Mucosa of gallbladder (tissue), 1 donor: ENCODE measurements at regions not wholly inside any gene's neighbourhood (a gene's known extent, or its start where the extent isn't known, plus 50 kb on each side); places are given as distances from the start of the nearest gene placed in this dataset.
"Not testable (repeated sequence)": the region's sequence is repeated elsewhere in the genome, so short reads cannot be mapped to it uniquely, and the experiment has no call there.

Experiments
- DNase-seq: peaks from one replicate; pipeline ENCODE4 v3.0.0-alpha.2; 2020; ENCODE audit warnings: low spot score
- donor health status: DM: no; HTN: no; CAD: no.

DNA sequence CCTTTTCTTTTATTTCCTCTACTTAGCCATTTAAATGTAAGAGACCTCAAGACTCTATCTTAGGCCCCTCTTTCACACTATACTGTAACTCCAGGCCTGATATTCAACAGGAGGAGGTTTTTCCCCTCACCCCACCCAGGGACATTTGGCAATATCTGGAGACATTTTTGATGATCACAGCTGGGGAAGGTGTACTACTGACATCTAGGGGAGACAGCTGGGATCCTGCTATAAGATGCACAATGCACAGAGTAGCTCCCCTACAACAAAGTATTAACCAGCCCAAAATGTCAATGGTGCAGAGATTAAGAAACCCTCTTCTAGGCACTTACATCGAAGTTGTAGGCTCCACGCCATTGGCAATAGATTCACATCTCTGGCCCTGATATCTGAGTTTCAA lies 517.5 kb upstream of the UBE2E2 start:
- no peak for DNase-seq

DNA sequence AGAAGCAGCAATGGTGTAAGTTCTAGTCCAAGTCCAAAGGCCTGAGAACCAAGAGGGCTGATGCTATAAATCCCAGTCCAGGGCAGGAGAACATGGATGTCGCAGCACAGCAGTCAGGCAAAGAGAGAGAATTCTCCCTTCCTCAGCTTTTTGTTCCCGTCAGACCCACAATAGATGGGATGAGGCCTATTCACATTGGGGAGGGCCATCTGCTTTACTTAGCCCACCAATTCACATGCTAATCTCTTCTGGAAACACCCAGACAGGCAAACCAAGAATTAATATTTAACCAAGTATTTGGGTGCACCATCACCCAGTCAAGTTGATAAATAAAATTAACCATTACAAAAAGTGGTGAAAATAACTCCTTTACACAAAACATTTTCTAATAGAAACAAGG lies 511.7 kb upstream of the UBE2E2 start:
- DNase-seq: no peak

DNA sequence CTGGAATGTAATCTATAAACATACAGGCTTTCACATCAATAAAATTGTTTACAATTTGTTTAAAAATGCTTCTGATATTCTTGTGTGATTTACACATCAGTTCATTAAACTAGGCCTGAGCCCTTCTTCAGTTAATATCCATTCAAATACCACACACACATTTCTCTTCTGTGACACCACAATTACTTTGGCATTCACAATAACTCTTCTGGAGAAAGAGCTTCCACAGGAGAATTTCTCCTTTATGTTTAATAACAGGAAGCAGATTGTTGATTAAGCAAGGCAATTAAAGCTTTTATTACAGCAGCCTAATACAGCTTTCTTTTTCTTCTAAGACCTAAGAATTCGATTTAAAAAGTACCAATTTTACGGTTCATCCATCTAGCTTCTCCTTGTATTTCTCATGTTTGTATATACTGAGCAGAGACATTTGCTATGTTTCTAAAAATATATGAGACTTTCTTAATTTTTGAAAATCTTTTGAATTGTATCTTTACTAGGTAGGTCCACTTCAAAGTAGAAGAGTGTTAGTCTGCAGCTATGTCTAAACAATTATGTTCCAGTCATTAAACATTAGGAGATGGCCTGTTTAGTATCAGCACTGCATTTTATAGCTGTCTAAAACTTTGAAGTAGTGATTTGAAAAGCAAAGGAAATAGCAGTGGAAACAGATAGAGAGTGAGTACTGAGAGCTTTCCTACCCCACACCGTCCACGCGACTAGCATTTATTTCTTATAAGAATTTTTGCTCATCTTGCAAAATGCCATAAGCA lies 511.1 kb upstream of the UBE2E2 start:
- DNase-seq: no peak

DNA sequence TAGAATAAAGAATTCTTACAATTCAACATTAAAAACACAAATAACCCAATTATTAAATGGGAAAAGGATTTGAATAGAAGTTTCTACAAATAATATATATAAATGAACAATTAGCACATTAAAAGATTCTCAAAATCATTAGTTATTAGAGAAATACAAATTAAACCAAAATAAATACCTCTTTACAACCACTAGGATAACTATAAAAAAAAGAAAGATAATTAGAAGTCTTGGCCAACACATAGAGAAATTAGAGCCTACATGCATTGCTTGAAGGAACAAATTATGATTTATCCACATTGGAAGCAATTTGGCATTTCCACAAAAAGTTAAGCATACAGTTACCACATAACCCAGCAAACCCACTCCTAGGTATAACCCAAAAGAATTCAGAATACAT lies 502.3 kb upstream of the UBE2E2 start:
- no peak for DNase-seq

DNA sequence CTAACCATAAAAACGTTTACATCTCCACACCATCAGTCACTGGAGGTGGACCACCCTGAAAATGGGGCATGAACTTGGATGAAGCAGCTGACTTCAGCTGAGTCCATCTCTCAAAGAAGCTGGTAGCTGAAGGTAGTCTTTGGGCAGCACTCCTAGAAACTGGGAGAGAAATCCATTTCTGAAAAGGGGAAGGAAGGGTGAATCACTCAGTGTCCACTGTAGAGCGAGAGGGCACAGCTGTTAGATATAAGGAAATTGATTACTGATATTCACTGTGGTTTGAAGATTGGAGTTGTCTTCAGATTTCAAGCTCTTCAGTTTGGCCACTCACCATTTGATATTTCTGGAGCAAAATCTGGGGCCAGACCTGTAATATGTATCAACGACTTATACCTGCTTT lies 499.0 kb upstream of the UBE2E2 start:
- no peak for DNase-seq

DNA sequence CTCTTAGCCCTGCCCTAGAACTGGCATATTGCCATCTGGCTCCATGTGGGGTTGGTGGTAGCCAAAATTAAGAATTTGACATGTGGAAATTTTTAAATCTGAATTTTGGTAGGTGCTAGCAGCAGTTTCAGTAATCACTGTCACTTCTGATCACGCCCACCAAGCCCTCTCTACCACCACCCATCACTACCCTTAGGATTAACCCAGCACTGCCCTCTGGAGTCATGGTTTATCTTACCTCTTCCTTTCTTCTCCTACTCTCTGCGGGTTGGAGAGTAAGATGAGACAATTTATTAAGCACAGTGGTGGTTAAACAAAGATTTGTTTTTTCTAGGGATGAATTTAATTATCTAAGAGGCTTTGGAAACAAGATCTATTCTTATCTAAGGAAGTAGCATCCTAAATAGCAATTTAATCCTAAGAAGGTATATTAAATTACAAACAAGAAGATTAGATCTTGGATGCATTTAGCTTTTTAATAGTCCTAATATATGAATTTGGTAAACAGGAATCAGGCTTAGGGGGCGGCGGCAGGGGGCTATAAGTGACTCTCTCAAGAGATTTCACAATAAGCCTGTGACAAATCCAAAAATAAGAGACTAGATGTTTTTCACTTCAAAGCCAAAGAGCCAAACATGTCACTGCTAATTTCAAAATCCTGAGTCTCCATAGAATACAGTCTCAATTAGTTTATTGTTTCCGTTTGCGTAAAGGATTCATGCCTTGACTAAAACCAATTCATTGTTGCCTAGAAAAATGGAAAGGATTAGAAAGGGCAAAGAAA lies 498.4 kb upstream of the UBE2E2 start:
- no peak for DNase-seq

DNA sequence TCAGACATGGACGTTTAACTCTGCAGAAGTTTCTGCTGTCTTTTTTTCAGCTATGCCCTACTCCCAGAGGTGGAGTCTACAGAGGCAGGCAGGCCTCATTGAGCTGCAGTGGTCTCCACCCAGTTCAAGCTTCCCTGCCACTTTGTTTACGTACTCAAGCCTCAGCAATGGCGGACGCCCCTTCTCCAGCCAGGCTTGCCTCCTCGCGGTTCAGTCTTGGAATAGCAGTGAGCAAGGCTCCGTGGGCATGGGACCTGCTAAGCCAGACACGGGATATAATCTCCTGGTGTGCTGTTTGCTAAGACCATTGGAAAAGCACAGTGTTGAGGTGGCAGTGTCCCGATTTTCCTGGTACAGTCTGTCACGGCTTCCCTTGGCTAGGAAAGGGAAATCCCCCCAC lies 496.2 kb upstream of the UBE2E2 start:
- DNase-seq: not testable (repeated sequence)

DNA sequence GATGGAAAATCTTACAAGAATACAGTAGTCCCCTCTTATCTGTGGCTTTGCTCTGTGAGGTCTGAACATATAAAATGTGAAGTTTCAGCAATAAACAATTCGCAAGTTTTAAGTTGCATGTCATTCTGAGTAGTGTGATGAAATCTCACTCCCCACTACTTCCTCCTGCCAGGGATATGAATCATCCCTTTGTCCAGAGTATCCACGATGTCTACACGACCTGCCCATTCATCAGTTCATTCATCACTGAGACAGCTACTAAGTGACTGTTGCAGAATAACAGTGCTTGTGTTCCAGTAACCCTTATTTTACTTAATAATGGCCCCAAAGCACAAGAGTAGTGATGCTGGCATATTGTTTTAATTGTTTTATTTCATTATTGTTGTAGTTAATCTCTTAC lies 489.2 kb upstream of the UBE2E2 start:
- no peak for DNase-seq

DNA sequence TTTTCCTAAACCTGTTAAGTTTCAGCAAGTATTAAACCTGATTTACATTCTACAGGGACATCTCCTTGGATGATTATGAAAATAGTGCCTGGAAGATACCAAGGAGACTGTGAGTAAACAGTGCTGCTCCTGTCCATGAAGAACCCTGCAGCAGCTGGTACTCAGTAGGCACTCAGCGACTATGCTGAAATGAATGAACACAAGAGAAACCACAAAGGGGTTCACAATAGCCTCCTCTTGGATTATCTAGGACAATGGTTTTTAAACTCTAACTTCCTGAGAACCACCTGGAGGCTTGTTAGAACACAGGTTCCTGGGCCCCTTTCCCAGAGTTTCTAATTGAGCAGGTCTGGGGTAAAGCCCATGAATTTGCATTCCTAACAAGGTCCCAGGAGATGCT lies 488.4 kb upstream of the UBE2E2 start:
- no peak for DNase-seq

DNA sequence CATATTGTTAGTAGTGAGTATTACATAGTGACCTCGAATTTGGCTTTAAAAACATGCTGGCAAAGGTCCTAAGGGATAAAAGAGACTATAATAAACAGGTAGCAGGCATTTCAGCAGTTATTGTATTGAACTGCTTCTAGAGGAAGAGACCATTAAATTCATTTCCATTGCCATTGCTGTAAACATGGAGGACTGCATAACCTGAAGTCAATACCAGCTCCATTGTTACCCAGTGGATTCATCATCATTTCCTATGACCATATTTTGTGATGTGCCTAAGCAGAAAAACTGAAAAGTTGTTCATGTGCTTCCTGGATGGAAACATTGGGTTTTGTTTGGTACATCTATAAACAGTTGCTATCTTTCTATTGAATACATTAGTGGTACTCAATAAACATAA lies 482.5 kb upstream of the UBE2E2 start:
- no peak for DNase-seq

DNA sequence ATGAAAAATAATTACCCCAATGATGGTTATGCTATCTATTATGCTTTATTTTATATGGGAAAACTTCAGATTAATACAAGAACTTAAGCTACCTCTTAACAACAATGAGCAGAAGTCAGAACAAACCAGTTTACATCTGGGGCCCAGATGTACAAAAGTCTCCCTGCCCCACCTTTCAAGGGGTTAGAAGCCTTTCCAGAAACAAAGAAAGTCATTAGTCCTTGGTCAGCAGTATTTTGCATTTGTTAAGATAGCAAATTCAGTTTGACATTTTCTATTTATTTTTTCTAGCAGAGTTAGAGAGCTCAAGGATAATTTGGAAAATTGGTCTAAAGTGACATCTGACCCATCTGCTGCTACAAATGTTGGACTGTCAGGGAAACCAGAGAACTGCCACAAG lies 478.7 kb upstream of the UBE2E2 start:
- DNase-seq: no peak

DNA sequence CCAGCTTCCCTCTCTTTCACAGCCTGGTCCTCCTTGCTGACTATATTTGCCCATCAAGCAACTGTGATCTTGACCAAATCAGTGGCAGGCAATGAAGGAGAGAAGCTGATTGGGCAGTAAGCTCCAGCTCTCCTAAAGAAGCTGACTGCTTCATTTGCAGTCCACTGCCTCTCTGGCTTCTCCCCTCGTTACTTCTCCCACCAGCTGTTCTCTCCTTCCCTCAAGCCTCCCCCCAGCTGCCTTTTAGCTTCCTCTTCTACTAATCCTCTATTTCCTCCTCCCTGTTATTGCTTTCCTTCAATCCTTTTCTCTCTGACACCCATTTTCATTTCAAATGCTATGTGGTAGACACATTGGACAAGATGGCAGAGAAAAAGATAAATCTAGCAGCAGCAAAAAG lies 474.7 kb upstream of the UBE2E2 start:
- no peak for DNase-seq

DNA sequence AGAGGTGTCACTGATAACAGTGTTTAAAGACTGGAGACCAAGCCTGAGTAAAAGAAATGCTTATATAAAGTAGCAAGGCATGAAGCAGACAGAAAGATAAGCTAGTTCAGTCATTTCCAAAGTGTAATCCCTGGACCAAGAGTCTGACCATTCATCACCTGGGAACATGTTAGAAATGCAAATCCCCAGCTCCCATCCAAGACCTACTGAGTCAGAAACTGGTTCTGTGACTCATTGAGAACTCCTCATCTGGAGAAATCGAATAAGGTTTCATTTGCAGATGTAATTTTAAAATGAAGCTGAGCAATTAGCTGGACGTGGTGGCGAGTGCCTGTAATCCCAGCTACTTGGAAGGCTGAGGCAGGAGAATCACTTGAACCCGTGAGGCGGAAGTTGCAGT lies 473.9 kb upstream of the UBE2E2 start:
- no peak for DNase-seq

DNA sequence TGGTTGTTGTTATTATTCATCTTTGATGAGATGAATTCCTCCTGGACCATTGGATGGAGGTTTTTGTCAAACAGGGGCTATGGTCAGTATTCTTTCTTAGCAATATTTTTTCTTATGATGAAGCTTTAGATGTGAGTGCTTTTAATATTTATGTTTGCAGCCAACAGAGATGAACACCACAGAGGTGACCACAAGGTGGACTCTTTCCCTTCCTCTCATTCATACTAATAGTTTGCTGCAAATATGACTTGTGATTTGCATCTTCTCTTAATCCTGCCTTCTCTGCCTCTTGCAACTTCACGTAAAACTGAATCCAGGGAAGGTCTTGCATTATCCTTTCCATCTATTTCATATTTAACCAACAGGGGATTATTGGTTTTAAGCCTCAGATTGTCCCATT lies 473.1 kb upstream of the UBE2E2 start:
- DNase-seq: no peak

DNA sequence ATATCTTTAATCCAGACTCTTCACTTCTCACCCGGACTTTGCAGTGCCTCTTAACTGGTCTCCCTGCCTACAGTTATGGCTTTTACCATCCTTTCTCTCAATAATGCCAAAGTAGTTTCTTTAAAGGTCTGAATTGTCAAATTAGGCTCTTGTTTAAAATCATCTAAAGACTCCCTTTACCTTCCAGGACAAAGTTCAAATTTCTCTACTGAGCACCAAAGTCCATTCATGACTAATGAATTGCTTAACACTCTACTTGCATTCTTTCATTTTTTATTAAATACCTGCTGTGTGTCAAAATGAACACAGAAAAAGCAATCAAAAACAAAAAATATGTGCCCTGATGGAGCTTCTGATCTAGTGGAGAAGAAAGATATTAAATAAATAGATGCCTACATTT lies 472.4 kb upstream of the UBE2E2 start:
- DNase-seq: no peak

DNA sequence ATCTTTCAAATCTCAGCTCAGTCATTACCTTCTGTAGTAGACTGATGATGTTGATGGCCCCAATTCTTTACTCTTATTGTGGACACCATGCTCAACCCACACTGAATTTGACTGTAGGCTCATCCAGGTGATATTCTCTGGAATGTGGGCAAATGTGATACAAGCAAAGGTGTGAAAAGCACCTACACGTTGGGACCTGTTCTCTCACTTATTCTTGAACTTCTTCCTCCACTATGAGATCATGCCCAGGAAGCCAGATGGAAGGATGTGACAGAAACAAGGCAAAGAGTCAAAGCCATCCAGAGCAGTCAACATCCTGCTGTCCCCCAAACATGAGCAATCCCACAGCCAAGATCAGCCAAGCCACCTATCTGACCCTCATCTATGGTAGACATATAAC lies 471.2 kb upstream of the UBE2E2 start:
- no peak for DNase-seq

DNA sequence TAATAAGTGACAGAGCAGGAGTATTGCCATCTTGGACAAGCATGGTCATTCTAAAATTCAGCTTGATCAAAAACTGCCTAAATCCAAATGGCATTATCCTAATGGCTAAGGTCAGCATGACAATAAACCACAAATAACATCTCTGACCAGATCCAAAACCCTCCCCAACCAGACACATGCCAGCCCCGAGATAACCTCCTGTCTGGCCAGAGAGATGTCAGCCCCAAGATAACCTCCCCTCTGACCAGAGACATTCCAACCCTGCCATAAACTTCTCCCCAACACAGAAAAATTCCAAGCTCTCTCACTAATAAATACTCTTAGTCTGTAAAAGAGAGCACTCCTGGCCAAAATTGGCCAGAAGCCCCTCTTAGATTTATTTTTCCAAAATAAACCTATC lies 470.5 kb upstream of the UBE2E2 start:
- no peak for DNase-seq

DNA sequence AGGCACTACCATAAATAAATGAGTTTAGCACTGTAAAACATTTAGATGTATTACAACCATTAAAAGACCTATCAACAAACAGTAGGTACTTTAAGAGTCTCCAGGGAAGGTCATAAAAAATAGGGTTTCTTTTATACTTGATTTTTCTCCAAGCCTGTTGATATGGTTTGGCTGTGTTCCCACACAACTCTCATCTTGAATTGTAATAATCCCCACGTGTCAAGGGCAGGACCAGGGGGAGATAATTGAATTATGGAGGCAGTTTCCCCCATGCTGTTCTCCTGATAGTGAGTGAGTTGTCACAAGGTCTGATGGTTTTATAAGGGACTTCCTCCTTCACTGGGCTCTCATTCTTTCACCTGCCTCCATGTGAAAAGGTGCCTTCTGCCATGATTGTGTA lies 468.9 kb upstream of the UBE2E2 start:
- DNase-seq: no peak

DNA sequence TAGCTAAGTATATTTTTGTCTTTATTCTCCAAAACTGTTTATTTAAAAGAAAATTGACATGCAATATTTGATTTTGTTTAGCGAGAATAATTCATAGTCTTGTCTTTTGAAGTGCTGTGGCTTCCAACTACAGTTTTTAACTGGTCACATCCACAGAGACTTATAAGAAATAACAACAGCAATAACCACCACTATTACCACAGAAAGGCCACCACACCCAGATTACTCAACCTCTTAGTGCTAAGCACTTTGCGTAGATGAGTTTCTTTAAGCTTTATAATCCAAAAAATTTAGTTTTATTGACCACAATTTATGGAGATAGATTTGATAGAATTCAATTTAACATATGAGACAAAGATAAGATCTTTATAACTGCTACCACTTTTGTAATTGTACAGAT lies 468.4 kb upstream of the UBE2E2 start:
- no peak for DNase-seq

DNA sequence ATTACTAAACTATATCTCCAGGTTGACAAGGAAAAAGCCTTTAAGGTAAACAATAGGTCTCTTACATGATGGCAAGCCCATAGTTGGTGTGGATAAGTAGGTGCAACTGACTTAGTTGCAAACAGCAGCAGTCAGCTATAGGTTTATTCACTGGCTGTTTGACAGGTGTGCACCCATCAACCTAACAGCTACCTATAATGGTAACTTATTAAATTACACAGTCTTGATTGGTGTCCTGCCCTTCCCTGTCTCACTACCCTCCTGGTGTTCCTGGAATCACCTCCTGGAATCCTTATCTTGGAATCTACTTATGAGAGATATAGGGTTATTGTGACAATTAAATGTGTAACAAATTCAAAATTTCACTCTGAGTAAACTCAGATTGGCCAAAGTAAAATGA lies 467.8 kb upstream of the UBE2E2 start:
- no peak for DNase-seq

DNA sequence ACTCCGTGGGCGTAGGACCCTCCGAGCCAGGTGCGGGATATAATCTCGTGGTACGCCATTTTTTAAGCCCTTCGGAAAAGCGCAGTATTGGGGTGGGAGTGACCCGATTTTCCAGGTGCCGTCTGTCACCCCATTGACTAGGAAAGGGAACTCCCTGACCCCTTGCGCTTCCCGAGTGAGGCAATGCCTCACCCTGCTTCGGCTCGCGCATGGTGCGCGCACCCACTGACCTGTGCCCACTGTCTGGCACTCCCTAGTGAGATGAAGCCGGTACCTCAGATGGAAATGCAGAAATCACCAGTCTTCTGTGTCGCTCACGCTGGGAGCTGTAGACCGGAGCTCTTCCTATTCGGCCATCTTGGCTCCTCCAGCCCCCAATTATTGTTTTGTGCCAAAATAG lies 459.7 kb upstream of the UBE2E2 start:
- not testable (repeated sequence) for DNase-seq

DNA sequence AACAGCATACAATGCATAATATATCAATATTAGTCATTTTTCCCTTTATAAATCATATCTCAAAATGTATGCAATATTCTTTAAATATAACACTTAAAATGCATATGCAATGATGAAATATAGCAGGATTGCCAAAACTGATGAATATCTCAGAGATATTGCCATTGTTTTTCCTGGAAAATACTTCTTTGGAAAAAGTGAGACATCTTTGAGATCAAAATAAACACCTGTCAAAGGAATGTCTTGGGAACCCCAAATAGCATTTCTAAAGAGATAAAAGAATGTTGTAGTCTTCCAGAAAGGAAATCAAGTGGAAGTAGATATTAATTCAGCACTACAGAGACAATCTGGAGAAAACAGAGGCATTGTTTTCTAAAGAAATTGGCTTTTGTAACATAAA lies 457.8 kb upstream of the UBE2E2 start:
- no peak for DNase-seq

DNA sequence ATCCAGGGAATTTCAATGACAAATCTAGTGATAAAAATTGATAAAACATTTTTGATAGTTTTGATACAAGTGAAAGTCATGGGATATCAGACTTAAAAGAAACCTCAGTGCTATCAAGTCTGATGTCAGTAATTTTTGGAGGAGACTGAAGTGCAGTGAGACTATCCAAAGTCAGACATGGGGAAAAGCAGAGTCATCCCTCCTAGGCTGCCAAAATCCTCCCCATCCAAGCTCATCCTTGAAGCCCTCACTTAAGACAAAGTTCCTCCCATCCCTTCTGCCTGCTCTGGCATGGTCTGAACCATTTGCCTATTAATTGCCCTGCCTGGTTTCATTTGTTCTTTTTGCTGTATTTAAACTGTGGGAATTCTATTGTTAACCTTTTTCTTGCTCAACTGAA lies 456.9 kb upstream of the UBE2E2 start:
- DNase-seq: no peak
